Muscle of arm (tissue), 1 donor: ENCODE measurements at regions not wholly inside any gene's neighbourhood (a gene's known extent, or its start where the extent isn't known, plus 50 kb on each side); places are given as distances from the start of the nearest gene placed in this dataset.

Experiments used
- DNase-seq: peaks from one replicate; pipeline ENCODE4 v3.0.0-alpha.2; 2013

DNA sequence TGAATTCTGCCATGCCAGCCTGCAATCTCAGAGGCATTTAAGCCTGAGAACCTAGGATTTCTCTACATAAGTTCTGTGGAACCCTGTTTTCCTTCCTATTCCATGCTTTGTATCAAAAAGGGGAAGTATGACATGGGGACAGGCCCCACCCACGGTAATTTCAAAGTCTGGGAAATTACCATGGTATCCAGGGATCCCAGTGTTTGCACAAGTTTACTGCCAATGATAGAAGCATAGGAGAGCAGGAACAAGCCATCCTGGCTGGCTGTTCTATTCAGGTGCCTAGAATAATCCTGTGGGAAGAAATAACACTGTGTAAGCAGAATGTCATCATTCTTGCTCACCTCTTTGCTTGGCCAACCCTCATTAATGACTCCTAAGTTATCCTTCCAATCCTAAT is 53.8 kb upstream of the ATP1B1 start:
- no peak for DNase-seq

DNA sequence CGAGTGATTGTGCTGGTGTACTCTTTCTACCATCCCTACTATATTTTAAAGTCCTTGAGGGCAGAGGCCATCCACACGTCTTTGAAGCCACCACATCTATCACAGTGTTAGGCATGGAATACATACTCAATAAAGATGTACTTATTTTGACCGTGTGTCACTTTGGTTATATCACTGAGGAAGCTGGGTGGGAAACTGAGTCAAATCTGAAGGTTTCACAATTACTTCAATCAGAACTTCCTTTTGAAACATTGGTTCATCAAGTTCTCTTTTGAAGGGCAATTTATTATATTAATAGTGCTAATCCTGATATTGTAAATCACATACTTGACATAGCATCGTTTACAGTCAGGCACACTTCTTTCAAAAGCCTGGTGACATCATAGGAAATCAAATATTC is 53.3 kb upstream of the ATP1B1 start:
- no peak for DNase-seq
